ENCODE measurements at regions not wholly inside any gene's neighbourhood (a gene's known extent, or its start where the extent isn't known, plus 50 kb on each side); places are given as distances from the start of the nearest gene placed in this dataset.
"Not testable (repeated sequence)": the region's sequence is repeated elsewhere in the genome, so short reads cannot be mapped to it uniquely, and the experiment has no call there.

DNA sequence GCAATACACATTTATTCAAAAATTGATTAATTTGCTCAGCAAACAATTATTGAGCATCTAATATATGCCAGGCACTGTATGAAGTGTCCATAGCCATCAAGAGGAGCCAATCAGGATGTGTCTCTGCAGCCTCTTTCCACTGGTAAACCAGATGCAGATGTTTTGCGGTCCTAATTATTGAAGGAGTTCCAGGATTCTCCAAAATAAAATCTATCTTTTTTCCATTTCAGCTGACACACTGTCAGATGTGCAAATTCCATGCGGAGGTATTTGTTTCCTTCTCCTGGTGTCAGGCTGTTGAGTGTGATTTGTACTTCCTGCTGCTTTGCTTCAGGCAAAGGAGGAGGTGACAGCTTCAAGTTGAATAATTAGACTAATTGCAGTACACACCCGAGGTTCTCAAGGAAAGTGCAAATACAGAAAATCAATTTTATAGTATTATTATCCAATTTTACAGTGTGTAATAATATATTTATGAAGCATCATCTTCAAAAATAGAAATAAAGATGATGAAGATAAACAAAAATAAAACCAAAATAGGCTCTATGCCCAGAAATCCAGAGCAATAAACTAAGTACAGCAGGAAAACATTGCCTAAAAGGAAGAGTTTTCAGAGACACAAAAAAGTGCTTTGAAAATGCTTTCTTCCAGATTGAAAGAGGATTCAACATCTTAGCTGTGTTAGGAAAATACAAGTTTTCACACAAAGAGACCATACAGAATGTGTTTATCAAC lies 1352.9 kb upstream of the CHAC2 start:
- intact Hi-C loops (cut with micrococcal nuclease): no loop called here
- no peak for DNase-seq
- Mint-ChIP-seq H3K27ac (no peak overlapping the region), H3K27me3 (no peaks in the 10 kb centered on the region), H3K9me3 (no peaks in the 10 kb centered on the region), H3K36me3 (ENCODE audit: low read depth) (no peaks in the 10 kb centered on the region), H3K4me3 (no peak overlapping the region), H3K4me1 (no peaks in the 10 kb centered on the region)

DNA sequence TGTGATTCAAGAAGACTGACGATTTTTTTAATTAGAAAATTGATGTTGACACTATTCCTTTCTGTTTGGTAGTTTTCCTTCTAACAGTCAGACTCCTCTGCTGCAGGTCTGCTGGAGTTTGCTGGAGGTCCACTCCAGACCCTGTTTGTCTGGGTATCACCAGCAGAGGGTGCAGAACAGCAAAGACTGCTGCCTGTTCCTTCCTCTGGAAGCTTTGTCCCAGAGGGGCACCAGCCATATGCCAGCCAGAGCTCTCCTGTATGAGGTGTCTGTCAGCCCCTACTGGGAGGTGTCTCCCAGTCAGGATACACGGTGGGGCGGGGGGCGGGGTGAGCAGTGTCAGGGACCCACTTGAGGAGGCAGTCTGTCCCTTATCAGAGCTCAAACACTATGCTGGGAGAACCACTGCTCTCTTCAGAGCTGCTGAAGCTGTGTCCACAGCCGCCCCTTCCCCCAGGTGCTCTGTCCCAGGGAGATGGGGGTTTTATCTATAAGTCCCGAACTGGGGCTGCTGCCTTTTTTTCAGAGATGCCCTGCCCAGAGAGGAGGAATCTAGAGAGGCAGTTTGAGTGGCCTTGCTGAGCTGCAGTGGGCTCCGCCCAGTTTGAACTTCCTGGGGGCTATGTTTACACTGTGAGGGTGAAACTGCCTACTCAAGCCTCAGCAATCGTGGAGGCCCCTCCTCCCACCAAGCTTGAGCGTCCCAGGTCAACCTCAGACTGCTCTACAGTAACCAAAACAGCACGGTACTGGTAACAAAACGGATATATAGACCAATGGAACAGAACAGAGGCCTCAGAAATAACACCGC lies 1358.1 kb upstream of the CHAC2 start:
- DNase-seq; H3K27ac Mint-ChIP-seq; H3K4me1 Mint-ChIP-seq; H3K27me3 Mint-ChIP-seq; H3K36me3 Mint-ChIP-seq (ENCODE audit: low read depth); intact Hi-C loops (cut with micrococcal nuclease); H3K9me3 Mint-ChIP-seq; H3K4me3 Mint-ChIP-seq: not testable (repeated sequence)

DNA sequence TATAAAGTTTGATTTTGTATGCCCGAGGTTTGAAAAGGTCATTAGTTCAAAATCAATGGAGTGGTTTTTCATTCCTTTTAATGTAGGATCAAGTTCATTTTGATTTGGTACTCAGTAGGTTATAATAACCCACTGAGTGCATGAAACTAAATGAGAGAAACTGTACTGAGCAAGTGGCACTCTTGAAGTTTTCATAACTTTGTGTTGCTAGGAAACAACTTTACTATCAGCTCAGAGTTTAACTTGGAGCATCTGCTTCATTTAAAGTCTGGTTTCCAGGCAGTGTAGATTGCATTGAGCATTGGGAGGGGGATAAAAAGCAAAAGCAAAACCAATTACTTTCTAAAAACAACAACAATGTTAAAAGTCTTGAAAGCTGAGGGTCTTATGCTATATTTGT lies 1361.6 kb upstream of the CHAC2 start:
- intact Hi-C loops (cut with micrococcal nuclease): no loop called here
- H3K36me3 Mint-ChIP-seq (ENCODE audit: low read depth): no peaks in the 10 kb centered on the region
- no peak overlapping the region for H3K27ac Mint-ChIP-seq
- no peak overlapping the region for H3K4me3 Mint-ChIP-seq
- no peak for DNase-seq
- H3K9me3 Mint-ChIP-seq: peaks cover 4% of the 10 kb centered on the region
- H3K4me1 Mint-ChIP-seq: no peaks in the 10 kb centered on the region
- H3K27me3 Mint-ChIP-seq: no peaks in the 10 kb centered on the region

GRCh38 chr2:52404866-52405265 lies 1362.7 kb upstream of the CHAC2 start:
- Mint-ChIP-seq H3K36me3 (ENCODE audit: low read depth) (no peaks in the 10 kb centered on the region), H3K27me3 (no peaks in the 10 kb centered on the region), H3K27ac (no peak overlapping the region), H3K4me3 (no peak overlapping the region), H3K9me3 (peaks cover 4% of the 10 kb centered on the region), H3K4me1 (no peaks in the 10 kb centered on the region)
- intact Hi-C loops (cut with micrococcal nuclease): no loop called here
- no peak for DNase-seq

DNA sequence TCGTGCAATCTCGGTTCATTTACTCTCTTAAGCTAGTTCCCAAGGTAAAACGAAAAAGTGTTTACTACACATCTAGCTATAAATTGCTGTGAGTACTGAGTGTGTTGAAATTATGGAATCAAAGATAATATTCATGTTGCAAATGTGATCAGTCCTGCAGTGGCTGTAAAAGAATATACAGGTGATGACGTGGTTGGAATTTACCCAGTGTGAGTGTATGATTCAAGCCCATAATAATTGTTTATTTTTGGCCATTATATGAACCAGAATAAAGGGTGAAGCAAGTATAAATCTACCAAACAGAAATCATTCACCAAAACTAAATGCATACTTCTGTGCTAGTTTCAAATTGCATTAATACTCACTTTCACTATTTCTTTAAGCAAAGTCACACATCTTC lies 1363.6 kb upstream of the CHAC2 start:
- intact Hi-C loops (cut with micrococcal nuclease): no loop called here
- H3K4me1 Mint-ChIP-seq: no peaks in the 10 kb centered on the region
- no peaks in the 10 kb centered on the region for H3K27me3 Mint-ChIP-seq
- no peak overlapping the region for H3K4me3 Mint-ChIP-seq
- H3K36me3 Mint-ChIP-seq (ENCODE audit: low read depth): no peaks in the 10 kb centered on the region
- H3K27ac Mint-ChIP-seq: no peak overlapping the region
- H3K9me3 Mint-ChIP-seq: peaks cover 4% of the 10 kb centered on the region
- no peak for DNase-seq

- Mint-ChIP-seq H3K9me3 (peaks cover under 1% of the 10 kb centered on the region), H3K4me3 (no peak overlapping the region), H3K4me1 (no peaks in the 10 kb centered on the region), H3K27ac (no peak overlapping the region), H3K27me3 (no peaks in the 10 kb centered on the region), H3K36me3 (ENCODE audit: low read depth) (no peaks in the 10 kb centered on the region)
- intact Hi-C loops (cut with micrococcal nuclease): no loop called here
- DNase-seq: no peak
Measured at GRCh38 chr2:52402128-52402527, 1365.5 kb upstream of the CHAC2 start.

- Mint-ChIP-seq H3K27ac (no peak overlapping the region), H3K36me3 (ENCODE audit: low read depth) (no peaks in the 10 kb centered on the region), H3K27me3 (no peaks in the 10 kb centered on the region), H3K9me3 (peaks cover 4% of the 10 kb centered on the region), H3K4me3 (no peak overlapping the region), H3K4me1 (no peaks in the 10 kb centered on the region)
- no peak for DNase-seq
- intact Hi-C loops (cut with micrococcal nuclease): no loop called here
Measured at GRCh38 chr2:52396836-52397235, 1364.9 kb upstream of the NRXN1 start.

DNA sequence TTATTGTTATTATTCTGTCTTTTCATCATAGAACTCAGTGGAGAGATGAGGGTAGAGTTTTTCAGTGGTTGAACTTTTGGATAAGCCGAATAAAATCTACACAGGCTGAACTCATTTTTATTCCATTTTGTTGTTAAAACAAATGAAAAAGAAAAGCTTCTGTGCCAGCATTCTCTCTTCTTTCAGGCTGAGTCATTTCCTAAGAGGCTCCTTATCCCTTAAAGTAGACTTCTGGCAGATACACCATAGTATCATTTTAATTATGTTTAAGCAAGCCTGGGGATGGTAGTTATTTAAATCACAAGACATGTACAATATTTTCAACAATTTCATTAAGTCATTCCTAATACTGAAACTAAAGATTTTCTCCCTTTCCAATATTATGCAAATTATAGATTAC lies 1364.0 kb upstream of the NRXN1 start:
- H3K4me1 Mint-ChIP-seq: no peaks in the 10 kb centered on the region
- no peak overlapping the region for H3K27ac Mint-ChIP-seq
- peaks cover 4% of the 10 kb centered on the region for H3K9me3 Mint-ChIP-seq
- H3K27me3 Mint-ChIP-seq: no peaks in the 10 kb centered on the region
- no peak overlapping the region for H3K4me3 Mint-ChIP-seq
- DNase-seq: no peak
- intact Hi-C loops (cut with micrococcal nuclease): no loop called here
- H3K36me3 Mint-ChIP-seq (ENCODE audit: low read depth): no peaks in the 10 kb centered on the region

- DNase-seq: no peak
- no peaks in the 10 kb centered on the region for H3K4me1 Mint-ChIP-seq
- intact Hi-C loops (cut with micrococcal nuclease): no loop called here
- no peak overlapping the region for H3K4me3 Mint-ChIP-seq
- no peaks in the 10 kb centered on the region for H3K36me3 Mint-ChIP-seq (ENCODE audit: low read depth)
- peaks cover 4% of the 10 kb centered on the region for H3K9me3 Mint-ChIP-seq
- no peak overlapping the region for H3K27ac Mint-ChIP-seq
- no peaks in the 10 kb centered on the region for H3K27me3 Mint-ChIP-seq
Measured at GRCh38 chr2:52391621-52392020, 1359.7 kb upstream of the NRXN1 start.

DNA sequence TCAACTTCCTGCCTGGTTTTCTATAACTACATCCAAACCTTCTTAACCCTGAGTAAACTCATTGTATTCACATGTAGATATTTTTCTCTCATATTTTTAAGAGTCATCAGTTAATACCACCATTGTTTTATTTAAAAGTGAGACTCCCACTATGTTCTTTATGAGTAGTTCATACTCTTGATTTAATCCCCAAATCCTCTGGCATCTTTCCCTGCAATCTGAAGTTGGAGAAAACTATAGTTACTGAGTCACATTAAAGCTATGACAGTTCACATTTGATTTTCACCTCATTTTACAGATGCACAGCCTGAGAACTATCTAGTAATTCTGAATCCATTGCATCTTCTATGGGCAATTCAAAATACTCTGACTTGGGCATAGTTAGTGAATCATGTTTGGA lies 1358.7 kb upstream of the NRXN1 start:
- no peaks in the 10 kb centered on the region for H3K4me1 Mint-ChIP-seq
- no peaks in the 10 kb centered on the region for H3K27me3 Mint-ChIP-seq
- no peak overlapping the region for H3K4me3 Mint-ChIP-seq
- intact Hi-C loops (cut with micrococcal nuclease): no loop called here
- peaks cover 4% of the 10 kb centered on the region for H3K9me3 Mint-ChIP-seq
- no peak overlapping the region for H3K27ac Mint-ChIP-seq
- no peaks in the 10 kb centered on the region for H3K36me3 Mint-ChIP-seq (ENCODE audit: low read depth)
- no peak for DNase-seq

GRCh38 chr2:52387937-52388590 lies 1356.1 kb upstream of the NRXN1 start:
- H3K4me1 Mint-ChIP-seq: no peaks in the 10 kb centered on the region
- H3K27ac Mint-ChIP-seq: no peak overlapping the region
- H3K4me3 Mint-ChIP-seq: no peak overlapping the region
- DNase-seq: no peak
- intact Hi-C loops (cut with micrococcal nuclease): no loop called here
- H3K27me3 Mint-ChIP-seq: no peaks in the 10 kb centered on the region
- peaks cover 3% of the 10 kb centered on the region for H3K9me3 Mint-ChIP-seq
- no peaks in the 10 kb centered on the region for H3K36me3 Mint-ChIP-seq (ENCODE audit: low read depth)

DNA sequence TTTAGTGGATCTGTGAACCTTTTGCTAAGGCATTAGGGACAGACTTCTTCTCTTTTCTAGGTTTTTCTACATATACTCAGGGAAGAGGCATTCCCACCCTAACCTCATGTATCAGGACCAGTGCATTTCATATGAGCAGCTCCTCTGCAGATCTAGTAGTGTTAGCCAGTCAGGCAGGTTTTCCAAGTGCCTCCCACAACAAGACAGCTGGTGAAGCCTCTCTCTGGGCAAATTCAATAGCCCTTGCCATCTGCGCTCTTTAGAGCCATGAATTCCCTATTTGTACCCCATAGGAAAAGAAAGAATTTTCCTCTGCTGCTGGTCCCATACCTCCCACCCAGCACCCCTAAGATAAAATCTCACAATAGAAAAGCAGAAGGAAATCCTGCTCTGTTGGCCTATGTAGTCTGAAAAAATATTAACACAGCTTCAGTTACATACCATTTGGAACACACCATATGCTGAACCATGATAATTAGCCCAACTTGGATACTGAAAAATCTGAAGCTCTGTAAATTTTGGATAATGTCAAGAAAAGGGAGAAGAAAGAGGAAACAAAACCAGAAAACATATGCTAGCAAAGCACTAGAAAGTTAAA lies 1354.6 kb upstream of the NRXN1 start:
- no peaks in the 10 kb centered on the region for H3K9me3 Mint-ChIP-seq
- H3K36me3 Mint-ChIP-seq (ENCODE audit: low read depth): no peaks in the 10 kb centered on the region
- H3K27me3 Mint-ChIP-seq: no peaks in the 10 kb centered on the region
- intact Hi-C loops (cut with micrococcal nuclease): no loop called here
- H3K4me1 Mint-ChIP-seq: no peaks in the 10 kb centered on the region
- DNase-seq: no peak
- no peak overlapping the region for H3K27ac Mint-ChIP-seq
- H3K4me3 Mint-ChIP-seq: no peak overlapping the region

GRCh38 chr2:52383541-52383940 lies 1351.6 kb upstream of the NRXN1 start:
- Mint-ChIP-seq H3K9me3 (no peaks in the 10 kb centered on the region), H3K27me3 (no peaks in the 10 kb centered on the region), H3K36me3 (ENCODE audit: low read depth) (no peaks in the 10 kb centered on the region), H3K27ac (no peak overlapping the region), H3K4me3 (no peak overlapping the region), H3K4me1 (no peaks in the 10 kb centered on the region)
- no peak for DNase-seq
- intact Hi-C loops (cut with micrococcal nuclease): no loop called here

DNA sequence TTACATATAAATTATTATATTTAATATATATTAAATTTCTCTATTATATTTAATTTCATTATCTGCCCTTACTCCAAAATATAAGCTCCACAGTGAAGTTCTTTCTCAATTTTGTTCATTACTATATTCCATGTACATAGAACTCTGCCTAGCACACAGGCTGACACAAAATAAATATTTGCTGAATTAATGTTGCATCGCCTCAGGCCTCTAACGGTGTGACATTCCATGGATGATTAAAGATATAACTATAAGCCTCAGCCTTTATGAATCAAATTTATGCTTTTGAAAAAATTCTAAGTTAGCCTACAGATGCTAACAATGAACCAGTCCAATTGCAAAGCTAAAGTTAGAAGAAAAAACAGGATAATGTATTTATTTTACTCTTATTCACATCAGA lies 1337.2 kb upstream of the NRXN1 start:
- no peaks in the 10 kb centered on the region for H3K27me3 Mint-ChIP-seq
- no peaks in the 10 kb centered on the region for H3K4me1 Mint-ChIP-seq
- H3K27ac Mint-ChIP-seq: no peak overlapping the region
- H3K9me3 Mint-ChIP-seq: no peaks in the 10 kb centered on the region
- intact Hi-C loops (cut with micrococcal nuclease): no loop called here
- H3K4me3 Mint-ChIP-seq: no peak overlapping the region
- no peaks in the 10 kb centered on the region for H3K36me3 Mint-ChIP-seq (ENCODE audit: low read depth)
- DNase-seq: no peak
